CD4-positive, CD25-positive, alpha-beta regulatory T cell (primary cell): ENCODE measurements at regions not wholly inside any gene's neighbourhood (a gene's known extent, or its start where the extent isn't known, plus 50 kb on each side); places are given as distances from the start of the nearest gene placed in this dataset.

Experiments used
- ATAC-seq, 2 donors: fragments of 150-1000 bp; cut with Tn5 transposase; one replicate each; pipeline ENCODE4 v1.10.0; 2021; ENCODE audit warnings: low read depth in 2 of 2, moderate number of reproducible peaks in 2 of 2, moderate library complexity in 1 of 2
- DNase-seq, 3 donors: peaks; one replicate each; pipeline versions ENCODE4 v3.0.0 to v3.0.0-alpha.2; 2012 to 2022; ENCODE audit warnings: mixed read lengths in 1 of 3
- H3K27ac ChIP-seq: one replicate; pipeline ENCODE4 v1.7.0; 2013; ENCODE audit warnings: mild to moderate bottlenecking, low read length; ENCODE audit not compliant: insufficient read depth, poor library complexity, severe bottlenecking
- H3K27me3 ChIP-seq: one replicate; pipeline ENCODE4 v1.7.0; 2013; ENCODE audit warnings: low read length; ENCODE audit not compliant: control insufficient read depth, insufficient read depth
- H3K36me3 ChIP-seq: one replicate; pipeline ENCODE4 v1.7.0; 2013; ENCODE audit warnings: mild to moderate bottlenecking, low read length, moderate library complexity; ENCODE audit not compliant: control insufficient read depth, insufficient read depth
- H3K4me1 ChIP-seq: 2 replicates; pipeline ENCODE4 v1.7.0; 2013; ENCODE audit warnings: mild to moderate bottlenecking, low read length; ENCODE audit not compliant: insufficient read depth, control insufficient read depth, poor library complexity, severe bottlenecking
- H3K4me3 ChIP-seq: one replicate; pipeline ENCODE4 v1.7.0; 2013; ENCODE audit warnings: low read depth, mild to moderate bottlenecking, low read length, moderate library complexity
- H3K9me3 ChIP-seq, 2 experiments: 1 replicate in 1 of 2; 2 replicates in 1 of 2; pipeline ENCODE4 v1.7.0; 2013; ENCODE audit warnings: low read length in 2 of 2, mild to moderate bottlenecking in 1 of 2, moderate library complexity in 1 of 2; ENCODE audit not compliant: control insufficient read depth in 2 of 2
- H3K27ac Mint-ChIP-seq, 3 donors: one replicate each; pipeline ENCODE4 v1.8.0; 2020 to 2022; ENCODE audit warnings: mild to moderate bottlenecking in 3 of 3, mixed read lengths in 3 of 3, moderate library complexity in 2 of 3
- H3K27me3 Mint-ChIP-seq: one replicate; pipeline ENCODE4 v1.8.0; 2022; ENCODE audit warnings: mild to moderate bottlenecking, mixed read lengths
- H3K36me3 Mint-ChIP-seq: one replicate; pipeline ENCODE4 v1.8.0; 2020; ENCODE audit warnings: mixed read lengths
- H3K4me1 Mint-ChIP-seq, 4 donors: one replicate each; pipeline ENCODE4 v1.8.0; 2020 to 2022; ENCODE audit warnings: mixed read lengths in 4 of 4, mild to moderate bottlenecking in 1 of 4
- H3K4me3 Mint-ChIP-seq, 4 donors: one replicate each; pipeline ENCODE4 v1.8.0; 2020 to 2022; ENCODE audit warnings: mild to moderate bottlenecking in 4 of 4, mixed read lengths in 4 of 4, moderate library complexity in 3 of 4
- H3K9me3 Mint-ChIP-seq, 7 donors: one replicate each; pipeline ENCODE4 v1.8.0; 2020 to 2022; ENCODE audit warnings: mixed read lengths in 7 of 7, mild to moderate bottlenecking in 3 of 7, moderate library complexity in 2 of 7

- Histone ChIP-seq H3K36me3 (no peaks in the 10 kb centered on the region), H3K27ac (no peak overlapping the region), H3K4me1 (peaks cover 10% of the 10 kb centered on the region), H3K4me3 (no peak overlapping the region), H3K27me3 (no peaks in the 10 kb centered on the region), H3K9me3 (no peaks in the 10 kb centered on the region)
- Mint-ChIP-seq H3K27me3 (peaks cover 6% of the 10 kb centered on the region), H3K4me3 (no peak overlapping the region), H3K4me1 (peaks cover 9 to 14% (median 12%) of the 10 kb centered on the region in 4 donors), H3K36me3 (no peaks in the 10 kb centered on the region), H3K27ac (no peak overlapping the region), H3K9me3 (peaks cover 0 to 2% (median 0%) of the 10 kb centered on the region in 7 donors)
- ATAC-seq (no peak), DNase-seq (no peak)
These were observed 159.9 kb upstream of the SLC25A13 start for GRCh38 chr7:96481796-96482195.

- ATAC-seq (peak in 1 of 2 donors; percentile 34), DNase-seq (peak in 1 of 3 donors; percentile 58)
- Histone ChIP-seq H3K27ac (peak overlapping the region; percentile 35), H3K4me1 (peaks cover 10% of the 10 kb centered on the region), H3K36me3 (no peaks in the 10 kb centered on the region), H3K9me3 (no peaks in the 10 kb centered on the region), H3K4me3 (peak overlapping the region; percentile 71), H3K27me3 (peaks cover 3% of the 10 kb centered on the region)
- peaks cover 5% of the 10 kb centered on the region for H3K27me3 Mint-ChIP-seq
- peak overlapping the region; percentile 78 to 83 (median 82) for H3K27ac Mint-ChIP-seq
- H3K4me3 Mint-ChIP-seq: peak overlapping the region; percentile 36 to 66 (median 50)
- peaks cover 0 to 1% (median 0%) of the 10 kb centered on the region in 7 donors for H3K9me3 Mint-ChIP-seq
- H3K4me1 Mint-ChIP-seq: peaks cover 9 to 14% (median 12%) of the 10 kb centered on the region in 4 donors
- no peaks in the 10 kb centered on the region for H3K36me3 Mint-ChIP-seq
These were observed 157.2 kb upstream of the SLC25A13 start for GRCh38 chr7:96479015-96479645.

GRCh38 chr7:96471606-96472005 lies 149.7 kb upstream of the SLC25A13 start:
- Mint-ChIP-seq H3K27me3 (peaks cover 10% of the 10 kb centered on the region), H3K4me1 (peaks cover 12 to 19% (median 16%) of the 10 kb centered on the region in 4 donors), H3K9me3 (peaks cover 0 to 11% (median 4%) of the 10 kb centered on the region in 7 donors), H3K4me3 (peak overlapping the region; percentile 14 to 74 (median 68)), H3K36me3 (no peaks in the 10 kb centered on the region), H3K27ac (peak overlapping the region; percentile 1 to 94 (median 13))
- Histone ChIP-seq H3K27ac (peak overlapping the region; percentile 56), H3K4me1 (no peaks in the 10 kb centered on the region), H3K4me3 (peak overlapping the region; percentile 51), H3K27me3 (peaks cover 3% of the 10 kb centered on the region), H3K36me3 (no peaks in the 10 kb centered on the region), H3K9me3 (no peaks in the 10 kb centered on the region)
- DNase-seq (peak in 2 of 3 donors; percentile 20 to 40), ATAC-seq (no peak)

- no peaks in the 10 kb centered on the region for H3K4me1 Mint-ChIP-seq
- no peaks in the 10 kb centered on the region for H3K27me3 ChIP-seq
- H3K4me1 ChIP-seq: no peaks in the 10 kb centered on the region
- H3K36me3 Mint-ChIP-seq: no peaks in the 10 kb centered on the region
- H3K9me3 Mint-ChIP-seq: peaks cover 0 to 2% (median 0%) of the 10 kb centered on the region in 7 donors
- no peak overlapping the region for H3K4me3 Mint-ChIP-seq
- no peaks in the 10 kb centered on the region for H3K36me3 ChIP-seq
- H3K9me3 ChIP-seq: no peaks in the 10 kb centered on the region
- H3K27ac Mint-ChIP-seq: no peak overlapping the region
- no peak overlapping the region for H3K27ac ChIP-seq
- H3K27me3 Mint-ChIP-seq: peaks cover 4% of the 10 kb centered on the region
- ATAC-seq: no peak
- H3K4me3 ChIP-seq: no peak overlapping the region
- DNase-seq: no peak
These were observed 130.2 kb upstream of the SLC25A13 start for GRCh38 chr7:96452146-96452545.

GRCh38 chr7:96449094-96449493 lies 127.2 kb upstream of the SLC25A13 start:
- Mint-ChIP-seq H3K27me3 (peaks cover 4% of the 10 kb centered on the region), H3K36me3 (no peaks in the 10 kb centered on the region), H3K27ac (no peak overlapping the region), H3K4me1 (no peaks in the 10 kb centered on the region), H3K4me3 (no peak overlapping the region), H3K9me3 (peaks cover 0 to 2% (median 0%) of the 10 kb centered on the region in 7 donors)
- Histone ChIP-seq H3K27me3 (no peaks in the 10 kb centered on the region), H3K36me3 (no peaks in the 10 kb centered on the region), H3K9me3 (no peaks in the 10 kb centered on the region), H3K27ac (no peak overlapping the region), H3K4me3 (no peak overlapping the region), H3K4me1 (no peaks in the 10 kb centered on the region)
- no peak for ATAC-seq
- no peak for DNase-seq

GRCh38 chr7:96447109-96447645 lies 125.3 kb upstream of the SLC25A13 start:
- Histone ChIP-seq H3K27ac (no peak overlapping the region), H3K9me3 (no peaks in the 10 kb centered on the region), H3K4me3 (no peak overlapping the region), H3K4me1 (no peaks in the 10 kb centered on the region), H3K27me3 (no peaks in the 10 kb centered on the region), H3K36me3 (no peaks in the 10 kb centered on the region)
- Mint-ChIP-seq H3K4me3 (no peak overlapping the region), H3K9me3 (peaks cover 0 to 2% (median 0%) of the 10 kb centered on the region in 7 donors), H3K27me3 (peaks cover 10% of the 10 kb centered on the region), H3K4me1 (no peaks in the 10 kb centered on the region), H3K27ac (no peak overlapping the region), H3K36me3 (no peaks in the 10 kb centered on the region)
- DNase-seq: no peak
- ATAC-seq: no peak

GRCh38 chr7:96441436-96442084 lies 119.7 kb upstream of the SLC25A13 start:
- H3K27me3 Mint-ChIP-seq: peaks cover 6% of the 10 kb centered on the region
- H3K4me3 Mint-ChIP-seq: no peak overlapping the region
- Histone ChIP-seq H3K4me3 (no peak overlapping the region), H3K27ac (no peak overlapping the region), H3K4me1 (no peaks in the 10 kb centered on the region), H3K27me3 (no peaks in the 10 kb centered on the region), H3K9me3 (no peaks in the 10 kb centered on the region), H3K36me3 (no peaks in the 10 kb centered on the region)
- H3K36me3 Mint-ChIP-seq: no peaks in the 10 kb centered on the region
- no peak overlapping the region for H3K27ac Mint-ChIP-seq
- no peak for ATAC-seq
- no peak for DNase-seq
- peaks cover 0 to 7% (median 1%) of the 10 kb centered on the region in 7 donors for H3K9me3 Mint-ChIP-seq
- H3K4me1 Mint-ChIP-seq: no peaks in the 10 kb centered on the region
